Umbilical cord (tissue), 1 donor: ENCODE measurements at regions not wholly inside any gene's neighbourhood (a gene's known extent, or its start where the extent isn't known, plus 50 kb on each side); places are given as distances from the start of the nearest gene placed in this dataset.
"Not testable (repeated sequence)": the region's sequence is repeated elsewhere in the genome, so short reads cannot be mapped to it uniquely, and the experiment has no call there.

Experiments
- DNase-seq: peaks from one replicate; pipeline ENCODE4 v3.0.0-alpha.2; 2015; ENCODE audit warnings: low spot score

GRCh38 chrX:69431420-69431819 is 72.7 kb upstream of the NALF2 start:
- DNase-seq = no peak

GRCh38 chrX:69430785-69431184 is 73.3 kb upstream of the NALF2 start:
- DNase-seq = no peak

- no peak for DNase-seq
These were observed 74.6 kb upstream of the NALF2 start for GRCh38 chrX:69429339-69430015.

- DNase-seq = no peak
These were observed 75.9 kb upstream of the NALF2 start for GRCh38 chrX:69428216-69428615.

GRCh38 chrX:69424910-69425309 is 79.2 kb upstream of the NALF2 start:
- no peak for DNase-seq

- DNase-seq = no peak
These were observed 80.0 kb upstream of the NALF2 start for GRCh38 chrX:69424161-69424560.

- not testable (repeated sequence) for DNase-seq
These were observed 81.9 kb upstream of the NALF2 start for GRCh38 chrX:69422208-69422607.

GRCh38 chrX:69415698-69416097 is 88.4 kb upstream of the NALF2 start:
- no peak for DNase-seq

GRCh38 chrX:69412661-69413060 is 91.5 kb upstream of the NALF2 start:
- DNase-seq = no peak

- DNase-seq = no peak
These were observed 105.2 kb upstream of the NALF2 start for GRCh38 chrX:69398881-69399280.

- no peak for DNase-seq
These were observed 107.2 kb upstream of the NALF2 start for GRCh38 chrX:69396916-69397315.

GRCh38 chrX:69395306-69395705 is 108.8 kb upstream of the NALF2 start:
- DNase-seq = no peak

GRCh38 chrX:69389101-69389501 is 115.0 kb upstream of the NALF2 start:
- DNase-seq = peak; percentile 1

GRCh38 chrX:69388526-69388925 is 115.6 kb upstream of the NALF2 start:
- DNase-seq = no peak

GRCh38 chrX:69387567-69388487 is 116.3 kb upstream of the NALF2 start:
- peak; percentile 38 for DNase-seq

- DNase-seq = no peak
These were observed 117.4 kb upstream of the NALF2 start for GRCh38 chrX:69386681-69387080.

- DNase-seq = no peak
These were observed 124.7 kb upstream of the NALF2 start for GRCh38 chrX:69379412-69379811.

GRCh38 chrX:69374569-69374968 is 129.6 kb upstream of the NALF2 start:
- DNase-seq = no peak

GRCh38 chrX:69372435-69372834 is 131.7 kb upstream of the NALF2 start:
- DNase-seq = no peak

- DNase-seq = no peak
These were observed 133.0 kb upstream of the NALF2 start for GRCh38 chrX:69371159-69371558.

- DNase-seq = no peak
These were observed 134.1 kb upstream of the NALF2 start for GRCh38 chrX:69369999-69370398.

GRCh38 chrX:69366183-69366582 is 137.9 kb upstream of the NALF2 start:
- no peak for DNase-seq

- DNase-seq = no peak
These were observed 138.4 kb upstream of the NALF2 start for GRCh38 chrX:69365755-69366154.
